A204.1 (cell line): ENCODE measurements at regions not wholly inside any gene's neighbourhood (a gene's known extent, or its start where the extent isn't known, plus 50 kb on each side); places are given as distances from the start of the nearest gene placed in this dataset.
A peak's percentile ranks its signal among the peaks of the same experiment; 100 is the strongest.

Experiments
- FAIRE-seq: peaks from 2 replicates; lab custom pipeline; 2012; peaks lifted over from hg19 to GRCh38; lab: Jason Lieb, UNC

DNA sequence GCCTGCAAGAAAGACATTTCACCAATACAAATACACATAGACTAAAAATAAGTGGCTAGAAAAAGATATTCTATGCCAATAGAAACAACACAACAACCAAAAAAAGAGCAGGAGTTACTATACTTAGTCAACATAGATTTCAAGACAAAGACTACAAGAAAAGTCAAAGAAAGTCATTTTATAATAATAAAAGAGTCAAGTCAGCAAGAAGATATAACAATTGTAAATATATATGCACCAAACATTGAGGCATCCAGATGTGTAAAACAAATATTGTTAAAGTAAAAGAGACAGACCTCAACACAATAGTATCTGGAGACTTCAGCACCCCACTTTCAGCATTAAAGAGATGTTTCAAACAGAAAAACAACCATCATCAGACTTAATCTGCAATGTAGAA is 104.6 kb downstream of the AMY1C start:
- FAIRE-seq = no peak

DNA sequence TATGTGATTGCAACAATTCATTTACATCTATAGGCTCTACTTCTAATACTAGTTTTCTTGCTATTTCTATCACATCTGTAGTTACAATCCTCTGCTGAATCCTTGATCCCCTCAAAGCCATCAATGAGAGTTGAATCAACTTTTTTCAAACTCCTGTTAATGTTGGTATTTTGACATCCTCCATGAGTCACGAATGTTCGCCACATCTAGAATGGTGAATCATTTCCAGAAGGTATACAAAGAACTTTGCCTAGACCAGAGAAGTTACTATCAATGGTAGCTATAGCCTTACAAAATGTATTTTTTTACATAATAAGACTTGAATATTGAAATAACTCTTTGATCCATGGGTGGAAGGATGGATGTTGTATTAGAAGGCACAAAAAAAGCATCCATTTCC is 110.0 kb downstream of the AMY1C start:
- no peak for FAIRE-seq

DNA sequence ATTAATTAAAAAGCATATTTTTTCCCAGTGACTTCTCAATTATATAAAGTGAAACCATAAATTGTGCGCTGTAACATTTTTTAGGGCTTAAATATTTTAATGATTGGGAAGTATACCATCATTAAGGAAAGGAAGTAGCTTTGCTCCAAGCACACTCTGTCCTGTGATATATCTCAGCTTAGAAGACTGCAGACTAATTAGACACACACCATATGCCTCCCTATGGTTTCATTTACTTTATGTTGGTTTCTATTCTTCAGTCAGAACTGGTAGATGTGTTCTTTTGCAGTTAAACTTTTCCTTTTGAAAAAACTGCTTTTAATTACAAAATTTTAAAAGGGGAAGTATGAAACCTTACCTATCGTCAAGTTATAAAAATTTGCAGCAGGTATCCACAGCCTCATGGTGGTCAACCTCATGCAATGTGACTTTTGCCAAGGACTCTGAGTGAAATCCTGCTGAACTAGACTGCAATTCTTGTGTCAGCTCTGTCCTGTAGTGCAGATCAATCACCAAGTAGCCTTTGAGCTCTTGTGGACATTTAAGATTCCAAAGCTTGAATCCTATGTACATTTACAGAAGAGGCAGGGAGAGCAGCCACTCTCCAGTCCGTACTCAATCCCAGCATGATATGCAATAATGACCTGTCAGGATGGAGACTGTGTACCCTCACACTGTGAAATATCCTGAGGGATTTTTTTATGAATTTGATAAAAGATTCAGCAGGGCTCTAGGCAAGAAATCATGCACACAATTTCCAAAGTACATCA is 149.1 kb downstream of the AMY1C start:
- no peak for FAIRE-seq

DNA sequence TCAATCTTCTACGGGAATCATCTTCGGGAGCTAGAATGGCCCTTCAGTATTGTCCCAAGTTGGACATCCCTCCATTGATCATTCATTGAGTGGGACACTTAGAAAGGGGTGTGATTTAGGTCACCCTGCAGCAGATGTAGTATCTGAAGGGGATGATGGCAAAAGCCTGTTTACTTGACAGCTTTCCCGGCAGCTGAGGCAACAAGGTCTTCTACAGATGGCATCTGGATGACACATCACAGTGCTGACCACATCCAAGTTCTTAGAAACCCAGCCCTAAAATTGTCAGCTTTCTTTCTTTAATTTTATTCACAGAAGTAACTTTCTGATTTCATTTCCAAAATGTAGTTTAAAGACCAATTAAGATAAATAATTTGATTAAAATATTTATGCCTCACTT is 150.3 kb downstream of the AMY1C start:
- FAIRE-seq = no peak

DNA sequence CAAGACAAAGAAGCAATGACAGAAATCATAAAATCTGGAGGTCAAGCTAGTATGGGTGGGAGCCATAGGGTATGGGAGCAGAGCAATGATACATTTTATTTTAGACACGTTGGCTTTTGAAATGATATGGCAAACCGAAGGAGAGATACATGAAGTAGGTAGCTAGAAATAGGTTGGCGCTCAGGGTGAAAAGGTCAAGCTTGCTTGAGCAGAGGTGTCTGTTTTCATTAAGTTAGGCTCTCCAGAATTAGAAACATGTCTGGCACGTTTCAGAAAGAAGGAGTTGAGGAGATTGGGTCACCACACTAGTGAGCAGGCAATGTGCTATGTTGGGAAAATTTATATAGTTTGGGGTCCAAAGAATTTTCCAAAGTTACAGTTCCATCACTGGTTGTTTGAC is 151.4 kb downstream of the AMY1C start:
- no peak for FAIRE-seq

DNA sequence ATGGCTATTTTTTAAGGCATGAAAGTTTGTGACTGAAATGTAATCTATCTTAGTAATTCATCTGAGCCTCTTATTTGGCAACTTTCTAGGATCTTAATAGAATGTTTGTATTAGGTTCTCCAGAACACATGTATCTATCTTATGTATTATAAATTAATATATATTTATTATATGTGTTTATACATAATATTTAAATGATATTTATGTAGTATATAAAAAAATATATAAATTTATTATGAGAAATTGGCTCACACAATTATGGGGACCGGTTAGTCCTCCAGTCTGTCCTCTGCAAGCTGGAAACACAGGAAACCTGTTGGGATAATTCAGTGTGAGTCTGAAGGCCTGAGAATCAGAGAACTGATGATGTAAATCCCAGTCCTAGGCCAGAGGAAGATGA is 155.7 kb downstream of the AMY1C start:
- FAIRE-seq = peak; percentile 23

DNA sequence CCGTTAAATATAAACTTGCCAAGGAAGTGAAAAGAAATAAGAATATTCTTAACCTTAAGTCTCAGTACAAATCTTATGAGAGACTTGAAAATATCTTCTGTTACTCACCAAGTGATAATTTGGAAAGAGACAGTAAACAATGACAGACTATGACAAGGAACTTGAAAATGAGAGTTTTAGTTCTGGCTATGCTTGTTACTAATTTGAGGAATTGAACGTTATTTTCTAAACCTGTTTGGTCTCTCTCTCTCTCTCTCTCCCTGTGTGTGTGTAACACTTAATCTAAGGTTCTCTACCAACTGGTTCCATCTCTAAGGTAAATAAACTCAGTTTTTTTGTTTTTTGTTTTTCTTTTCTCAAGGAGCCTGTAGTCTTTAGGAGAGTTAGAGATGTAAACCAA is 161.8 kb downstream of the AMY1C start:
- FAIRE-seq = no peak

DNA sequence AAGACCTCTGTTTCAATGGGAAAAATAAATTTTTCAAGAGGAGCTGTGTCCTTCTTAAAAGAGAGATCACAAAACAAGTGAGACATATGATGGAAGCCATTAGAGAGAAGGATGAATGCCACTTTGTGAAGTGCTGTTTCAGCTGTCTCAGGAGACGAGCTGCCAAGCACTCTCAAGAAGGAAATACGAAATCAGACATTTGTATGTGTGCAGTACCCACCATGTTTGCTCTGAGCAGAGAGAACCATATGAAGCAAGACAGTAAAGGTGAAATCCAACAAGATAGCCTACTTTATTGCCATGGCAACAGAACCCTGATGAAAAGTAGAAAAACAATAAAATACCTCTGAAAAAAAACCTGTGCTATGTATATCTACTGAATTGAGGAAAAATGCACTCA is 168.1 kb downstream of the AMY1C start:
- no peak for FAIRE-seq

DNA sequence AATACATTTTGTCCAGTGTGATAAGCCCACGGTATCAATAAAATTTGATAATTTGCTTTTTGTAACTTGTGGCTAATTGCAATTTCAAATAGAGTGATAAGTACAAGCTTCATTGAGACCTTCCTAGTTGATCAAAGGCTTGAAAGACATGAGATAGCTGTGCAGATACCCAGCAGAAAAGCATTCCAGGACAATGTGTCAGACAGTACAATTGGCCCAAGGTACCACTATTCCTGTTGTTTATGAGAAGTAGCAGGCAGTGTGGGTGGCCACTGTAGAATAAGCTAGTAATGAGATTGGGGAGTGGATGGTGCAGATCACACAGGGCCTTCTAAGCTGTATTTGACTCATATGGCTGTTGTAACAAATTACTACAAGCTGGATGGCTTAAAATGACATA is 182.2 kb downstream of the AMY1C start:
- FAIRE-seq = no peak

DNA sequence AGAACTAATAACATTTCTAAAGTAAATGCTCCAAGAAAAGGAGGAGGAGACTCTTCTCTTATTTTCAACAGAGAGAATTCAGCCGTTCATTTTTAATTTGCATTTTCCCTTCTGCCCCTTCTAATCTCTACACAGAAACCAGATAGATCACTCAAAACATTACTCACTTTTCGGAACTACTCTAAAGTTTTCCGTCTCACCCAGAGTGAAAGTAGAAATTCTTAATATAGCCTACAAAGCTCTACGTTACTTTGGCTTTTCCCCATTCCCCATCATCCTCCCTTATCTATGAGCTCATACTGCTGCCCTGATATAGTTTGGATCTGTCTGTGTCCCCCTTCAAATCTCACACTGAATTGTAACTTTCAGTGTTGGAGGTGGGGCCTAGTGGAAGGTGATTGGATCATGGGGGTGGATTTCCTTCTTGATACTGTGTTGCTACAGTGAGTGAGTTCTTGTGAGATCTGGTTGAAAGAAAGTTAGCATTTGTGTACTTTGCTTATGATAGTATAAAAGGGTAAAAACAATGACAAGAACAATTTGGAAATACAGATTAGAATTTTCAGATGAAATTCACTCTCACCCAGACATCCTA is 188.2 kb downstream of the AMY1C start:
- FAIRE-seq = no peak

DNA sequence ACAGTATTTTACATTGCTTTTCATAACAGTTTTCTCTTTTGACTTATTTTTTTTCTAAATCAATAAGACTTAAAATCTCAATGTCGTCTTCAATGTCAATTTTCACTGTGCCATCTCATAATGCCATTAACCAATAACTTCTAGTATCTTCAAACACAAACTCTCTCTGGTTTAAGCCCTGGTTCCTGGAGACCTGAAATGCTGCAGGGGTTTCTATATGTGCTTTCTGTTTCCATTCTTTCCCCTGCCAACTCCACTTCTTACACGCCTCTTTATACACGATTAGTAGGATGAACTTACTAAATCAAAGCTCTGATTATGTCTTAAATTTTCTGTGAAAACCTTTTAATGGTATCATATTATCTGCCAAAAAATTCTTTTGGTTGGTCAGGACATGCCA is 191.4 kb downstream of the AMY1C start:
- no peak for FAIRE-seq

DNA sequence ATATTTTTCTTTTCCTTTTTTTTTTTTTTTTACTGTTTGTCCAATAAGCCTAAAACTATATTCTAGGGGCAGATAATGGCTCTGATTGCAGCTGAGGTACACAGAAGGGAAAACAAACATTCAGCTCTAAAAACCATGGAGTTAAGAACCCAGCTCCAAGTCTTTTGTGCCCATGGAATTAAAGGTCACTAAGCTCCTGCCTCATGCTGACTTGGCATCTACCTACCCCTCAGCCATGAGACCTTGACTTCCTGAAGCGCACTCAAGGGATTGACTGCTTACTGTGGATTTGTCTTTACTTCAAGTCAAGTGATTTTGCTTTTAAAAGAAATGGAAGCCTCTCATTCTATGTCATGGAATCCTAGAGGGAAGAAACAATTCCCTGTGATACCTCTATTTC is 192.3 kb downstream of the AMY1C start:
- FAIRE-seq = no peak

DNA sequence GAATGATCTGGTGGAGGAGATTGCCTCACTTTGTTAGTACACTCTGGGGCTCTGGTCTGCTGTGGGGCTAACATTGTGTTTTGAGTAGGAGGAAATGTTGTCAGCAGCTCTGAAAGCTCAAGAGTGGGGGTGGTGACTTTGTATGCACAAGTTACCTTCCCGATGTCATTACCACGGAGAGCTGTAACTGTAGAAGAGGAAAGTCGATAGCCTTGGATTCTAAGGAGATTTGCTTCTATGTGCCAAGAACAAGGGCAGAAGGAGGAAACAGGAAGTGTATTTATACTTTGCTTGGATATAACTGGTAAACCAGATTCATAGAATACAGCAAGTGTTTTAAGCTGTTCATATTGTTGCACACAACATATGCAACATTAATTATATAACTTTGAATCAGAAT is 196.1 kb downstream of the AMY1C start:
- no peak for FAIRE-seq

DNA sequence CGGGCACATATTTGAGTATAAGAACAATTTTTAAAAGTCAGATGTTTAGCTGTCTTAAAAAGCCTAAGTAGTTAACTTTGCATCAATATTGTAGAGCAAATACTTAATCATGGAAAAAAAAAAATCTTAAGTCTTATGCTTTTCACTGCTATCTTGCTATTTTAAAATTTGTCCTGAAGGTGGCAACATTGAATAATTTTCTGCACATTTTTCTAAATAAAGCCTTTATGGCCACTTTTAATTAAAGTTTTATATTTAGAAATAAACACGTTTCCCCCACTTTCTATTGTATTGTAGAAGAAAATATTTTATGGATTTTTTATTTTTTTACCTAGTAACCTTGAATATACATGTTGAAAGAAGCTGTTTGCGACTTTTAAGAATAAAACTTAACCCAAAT is 198.8 kb downstream of the AMY1C start:
- FAIRE-seq = peak; percentile 98

DNA sequence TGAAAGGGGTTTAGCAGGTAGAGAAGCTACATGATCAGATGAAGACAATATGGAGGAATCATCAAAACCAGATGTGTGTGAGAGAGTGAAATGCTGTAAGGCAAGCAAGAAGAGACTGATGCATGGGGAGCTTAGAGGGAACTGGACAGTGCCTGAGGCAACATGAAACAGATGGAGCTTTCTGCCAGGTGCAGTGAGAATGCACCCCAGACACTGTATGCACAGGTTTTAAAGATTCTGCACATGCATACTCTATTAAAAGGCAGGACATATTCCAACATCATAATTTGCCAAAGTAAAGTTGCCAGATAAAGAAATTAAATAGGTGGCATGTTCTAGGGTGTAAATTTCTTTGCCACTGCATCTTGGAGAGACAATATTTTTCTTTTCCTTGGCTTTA is 200.1 kb downstream of the AMY1C start:
- no peak for FAIRE-seq

DNA sequence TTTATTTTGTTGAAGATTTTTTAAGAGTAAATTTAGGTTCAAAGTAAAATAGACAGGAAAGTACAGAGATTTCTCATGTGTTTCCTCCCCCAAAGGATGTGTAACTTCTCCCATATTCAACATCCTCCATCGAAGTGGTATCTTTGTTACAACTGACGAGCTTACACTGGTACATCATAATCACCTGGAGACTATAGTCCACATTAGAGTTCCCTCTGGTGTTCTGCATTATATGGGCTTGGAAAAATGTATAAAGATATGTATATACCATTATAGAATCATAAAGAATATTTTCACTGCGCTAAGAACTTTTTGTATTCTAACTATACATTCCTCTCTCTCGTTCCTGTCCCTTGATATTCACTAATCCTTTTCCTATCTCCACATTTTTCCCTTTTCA is 203.7 kb downstream of the AMY1C start:
- FAIRE-seq = no peak

DNA sequence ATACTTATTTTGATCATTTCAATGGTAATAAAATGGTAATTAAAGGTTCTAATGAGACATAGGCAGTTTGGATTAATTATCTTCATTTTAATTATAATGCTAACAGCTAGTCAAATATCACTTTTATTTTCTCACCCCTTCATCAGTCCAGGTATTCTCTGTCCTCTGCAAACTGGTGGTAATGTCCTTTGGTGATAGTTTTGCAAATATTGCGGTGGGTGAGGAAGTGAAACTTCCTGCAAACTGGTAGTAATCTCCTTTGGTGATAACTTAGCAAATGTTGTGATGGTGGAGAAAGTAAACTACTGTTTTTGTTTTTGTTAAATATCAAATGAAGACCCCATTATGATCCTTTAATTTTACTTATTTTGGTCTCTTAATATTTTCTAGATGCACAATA is 209.0 kb downstream of the AMY1C start:
- no peak for FAIRE-seq

DNA sequence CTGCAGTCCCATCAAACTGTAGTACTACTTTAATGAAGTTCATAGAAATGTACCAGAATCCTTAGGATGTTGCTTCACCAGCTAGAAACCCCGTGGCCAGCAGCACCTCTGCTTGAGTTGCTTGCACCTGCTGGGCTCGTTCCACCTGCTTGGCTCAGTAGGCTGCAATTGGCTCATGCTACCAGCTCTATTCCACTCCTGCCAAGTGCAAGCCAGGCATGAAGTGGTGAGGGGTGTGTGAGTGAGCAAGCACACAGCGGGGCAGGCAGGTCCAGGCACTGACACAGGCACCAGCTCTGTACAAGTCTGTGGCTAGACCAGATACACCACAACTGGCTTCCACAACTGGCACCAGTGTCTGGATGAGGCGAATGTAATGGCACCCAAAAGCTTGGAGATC is 209.9 kb downstream of the AMY1C start:
- no peak for FAIRE-seq

DNA sequence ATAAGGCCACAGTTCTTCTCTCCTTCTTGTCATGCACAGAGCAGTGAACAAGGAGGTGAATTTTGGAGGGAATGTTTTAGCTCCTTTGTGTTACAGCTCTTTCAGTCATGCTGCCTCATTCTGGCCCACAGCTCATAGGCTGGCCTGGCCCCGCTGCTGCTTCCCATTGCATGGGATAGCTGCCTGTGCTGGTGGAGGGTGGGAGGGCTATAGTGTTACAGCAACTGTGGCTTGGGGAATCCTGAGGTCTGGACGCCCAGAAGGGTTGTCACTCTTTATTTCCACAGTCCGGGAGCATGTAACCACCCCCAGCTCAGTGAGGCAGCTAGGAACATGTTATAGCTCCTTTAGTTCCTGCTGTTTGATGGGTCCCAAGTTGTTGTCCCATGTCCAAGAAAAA is 210.3 kb downstream of the AMY1C start:
- no peak for FAIRE-seq

DNA sequence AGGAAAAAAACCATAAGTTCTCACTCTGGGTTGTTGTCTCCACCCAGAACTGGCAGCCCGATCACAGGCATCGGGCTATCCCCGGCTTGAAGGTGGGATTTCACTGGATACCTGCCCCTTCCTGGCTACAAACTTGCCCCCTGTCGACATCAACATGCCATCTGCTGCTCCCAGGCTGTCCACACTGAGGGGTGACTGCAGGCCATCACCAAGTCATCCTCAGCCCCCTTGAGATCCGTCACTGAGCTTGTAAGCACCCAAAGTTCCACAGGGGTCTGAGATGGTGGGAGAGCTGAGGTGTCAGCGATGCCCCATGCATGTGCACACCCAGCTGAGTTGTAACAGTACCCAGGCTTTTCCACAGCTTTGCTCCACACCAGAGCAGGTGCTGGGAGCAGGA is 211.0 kb downstream of the AMY1C start:
- no peak for FAIRE-seq

DNA sequence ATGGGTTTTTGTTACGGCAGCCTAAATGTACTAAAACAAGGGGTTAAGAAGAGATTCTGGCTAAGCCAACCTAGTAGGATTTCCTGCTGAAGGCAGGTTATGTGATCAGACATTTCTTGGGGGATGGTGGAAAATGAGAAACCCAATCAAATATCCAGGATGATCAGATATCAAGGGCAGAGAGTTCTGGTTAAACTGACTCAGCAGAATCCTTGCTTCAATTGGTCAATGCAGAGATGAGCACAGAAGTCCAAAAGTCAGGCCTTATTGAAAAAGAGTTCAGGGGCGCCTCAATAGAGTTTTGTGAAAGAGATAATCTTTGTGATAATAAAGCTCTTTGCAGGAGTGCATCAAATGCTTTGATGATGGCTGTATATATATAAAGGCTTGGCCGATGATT is 237.1 kb downstream of the AMY1C start:
- no peak for FAIRE-seq

DNA sequence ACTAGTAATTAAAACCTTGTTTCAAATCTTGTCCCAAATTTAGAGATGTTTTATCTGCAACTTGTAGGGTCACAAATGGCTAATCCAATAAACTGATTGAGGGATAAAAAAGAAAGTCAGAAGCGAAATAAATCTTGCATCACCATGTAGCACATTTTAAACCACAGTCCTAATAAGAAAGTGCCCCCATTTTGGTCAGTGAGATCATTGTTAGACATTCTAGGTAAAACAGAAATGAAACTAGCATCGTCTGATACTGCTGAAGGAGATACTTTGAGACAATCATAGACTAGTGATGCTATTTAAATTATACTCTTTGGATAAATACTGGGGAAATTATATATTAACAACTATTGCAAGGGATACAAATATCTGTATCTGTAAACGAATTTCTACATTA is 247.9 kb downstream of the AMY1C start:
- no peak for FAIRE-seq

DNA sequence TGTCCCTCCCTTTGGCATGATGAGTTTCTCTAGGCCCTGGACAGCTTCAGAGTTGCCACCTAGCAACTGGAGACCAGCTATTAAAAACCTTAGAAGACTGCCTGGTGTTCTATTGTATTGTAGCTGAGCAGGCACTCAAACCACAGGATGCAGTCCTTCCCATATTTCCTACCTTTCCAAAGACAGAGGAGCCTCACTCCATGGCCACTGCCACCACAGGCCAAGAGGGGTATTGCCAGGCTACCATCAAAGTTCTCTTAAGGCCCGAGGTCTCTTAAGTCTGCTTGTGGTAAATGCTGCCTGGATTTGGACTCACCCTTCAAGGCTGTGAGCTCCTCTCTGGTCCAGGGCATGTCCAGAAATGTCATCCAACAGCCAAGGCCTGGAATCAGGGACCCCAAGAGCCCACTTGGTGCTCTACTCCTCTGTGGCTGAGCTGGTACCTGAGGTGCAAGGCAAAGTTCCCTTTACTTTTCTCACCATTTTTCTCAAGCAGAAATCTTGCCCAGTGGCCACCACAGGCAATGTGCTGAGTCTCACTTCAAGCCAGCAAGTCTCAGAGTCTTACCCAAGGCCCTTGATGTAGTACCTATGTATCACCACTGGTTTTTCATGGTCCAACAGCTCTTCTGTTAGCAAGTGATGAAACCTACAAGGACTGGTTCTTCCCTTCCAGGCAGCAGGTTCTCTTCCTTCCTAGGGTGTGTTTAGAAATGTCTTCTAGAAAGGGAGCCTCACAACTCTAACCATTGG is 269.4 kb downstream of the AMY1C start:
- FAIRE-seq = no peak

DNA sequence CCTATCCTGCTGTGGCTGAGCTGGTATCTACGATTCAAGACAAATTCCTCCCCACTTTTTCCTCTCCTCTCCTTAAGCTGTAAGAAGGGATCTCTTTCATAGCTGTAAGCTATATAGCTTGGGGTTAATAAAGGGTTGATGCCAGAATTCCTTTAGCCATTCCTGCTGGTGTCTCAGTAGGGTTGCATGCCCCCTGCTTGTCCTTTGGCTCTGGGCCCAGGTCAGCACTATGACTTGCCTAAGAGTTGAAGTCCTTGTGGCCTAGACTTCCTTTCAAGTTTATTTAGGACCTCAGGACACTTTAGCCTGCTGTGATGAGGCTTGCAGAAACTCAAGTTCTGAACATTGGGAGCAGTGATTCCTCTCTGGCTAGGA is 270.0 kb downstream of the AMY1C start:
- FAIRE-seq = no peak
